ENCODE measurements at regions not wholly inside any gene's neighbourhood (a gene's known extent, or its start where the extent isn't known, plus 50 kb on each side); places are given as distances from the start of the nearest gene placed in this dataset.

DNA sequence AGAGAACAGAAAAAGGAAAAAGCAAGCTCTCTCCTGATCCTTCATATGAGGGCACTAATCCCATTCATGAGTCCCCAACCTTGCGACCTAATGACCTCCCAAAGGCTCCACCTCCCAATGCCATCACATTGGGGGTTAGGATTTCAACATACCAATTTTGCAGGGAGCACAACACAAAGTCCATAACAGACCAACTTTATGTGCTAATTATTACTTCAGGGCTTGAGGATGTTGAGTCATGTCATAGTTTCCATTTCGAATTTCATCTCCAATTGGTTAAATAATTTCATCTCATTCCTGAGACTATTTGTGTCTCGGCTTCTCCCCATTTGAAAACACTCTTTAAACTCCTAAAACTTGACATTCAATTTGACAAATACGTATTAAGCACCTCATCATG, 69.9 kb upstream of the KLF7 start:
- TF ChIP-seq CTCF (IDR thresholded peaks at IDR 0.05) (no peak), POLR2A (IDR thresholded peaks at IDR 0.05) (no peak)

Measured in upper lobe of left lung (tissue), 4 donors.